HCT116 (cell line): ENCODE measurements at regions not wholly inside any gene's neighbourhood (a gene's known extent, or its start where the extent isn't known, plus 50 kb on each side); places are given as distances from the start of the nearest gene placed in this dataset.

Experiments used
- ATAC-seq: fragments of 200-7000 bp; cut with Tn5 transposase; 2 replicates; pipeline ENCODE4 v1.9.1; 2020; ENCODE audit warnings: mild to moderate bottlenecking, moderate library complexity
- BruUV-seq: library from RNA; stranded (reverse); fragments of 400-500 nt; replicated peaks from 2 replicates; lab custom pipeline; 2021; lab: Mats Ljungman, UMichigan
- CTCF ChIA-PET: fragments of 300-600 bp; sonication (Branson Sonifier 250); formaldehyde crosslinking; loops from one replicate; lab custom pipeline; 2021; ENCODE audit warnings: antibody characterized with exemption; lab: Charles Lee
- POLR2A ChIA-PET: fragments of 300-600, 350-600 bp; sonication (Branson Sonifier 250); formaldehyde crosslinking; loops from one replicate; lab custom pipeline; 2021; ENCODE audit warnings: antibody characterized with exemption; lab: Charles Lee
- RAD21 ChIA-PET, 2 experiments: fragments of 300-600 bp; sonication (Branson Sonifier 250); formaldehyde crosslinking; loops; one replicate each; lab custom pipeline; 2023; ENCODE audit warnings: low total read pairs in 2 of 2; ENCODE audit not compliant: uncharacterized antibody in 2 of 2, unreplicated experiment in 2 of 2, low non-redundant PET in 1 of 2; lab: Charles Lee
- DNase-seq: peaks from one replicate; pipeline ENCODE4 v3.0.0-alpha.2; 2010; ENCODE audit warnings: low read depth, low spot score
- H2AFZ ChIP-seq: fragments of 200-600 bp; shearing (Covaris generic), sonication (generic); 2 replicates; pipeline ENCODE4 v1.6.1; 2017; ENCODE audit warnings: low read depth, mixed run types, mixed read lengths, antibody characterized with exemption, low read length; ENCODE audit not compliant: poor library complexity, severe bottlenecking
- H3K27ac ChIP-seq: 2 replicates; pipeline ENCODE4 v1.5.1; 2012; ENCODE audit warnings: low read depth, low read length
- H3K27me3 ChIP-seq: fragments of 200-600 bp; sonication (generic); 2 replicates; pipeline ENCODE4 v1.6.1; 2016; ENCODE audit warnings: mixed run types, low read length, mixed read lengths; ENCODE audit not compliant: insufficient read depth
- H3K36me3 ChIP-seq, 2 experiments: fragments of 200-500 bp in 1 of 2; fragments of 200-600 bp in 1 of 2; sonication (Bioruptor generic) in 1 of 2; sonication (generic) in 1 of 2; 2 replicates each; pipeline versions ENCODE4 v1.5.1 to v1.6.1; 2014 to 2016; ENCODE audit warnings: low read length in 2 of 2, inconsistent platforms in 1 of 2, mixed read lengths in 1 of 2, mixed run types in 1 of 2; ENCODE audit not compliant: insufficient read depth in 2 of 2, control insufficient read depth in 1 of 2
- H3K4me1 ChIP-seq, 2 experiments: fragments of 200-600 bp in 1 of 2; sonication (generic) in 1 of 2; 2 replicates each; pipeline versions ENCODE4 v1.5.1 to v1.6.1; 2012 to 2017; ENCODE audit warnings: low read length in 2 of 2, inconsistent platforms in 1 of 2, mild to moderate bottlenecking in 1 of 2, mixed read lengths in 1 of 2, mixed run types in 1 of 2, moderate library complexity in 1 of 2; ENCODE audit not compliant: insufficient read depth in 2 of 2, control insufficient read depth in 1 of 2
- H3K4me2 ChIP-seq: fragments of 200-600 bp; sonication (generic); 2 replicates; pipeline ENCODE4 v1.6.1; 2017; ENCODE audit warnings: mixed run types, low read length, mixed read lengths
- H3K4me3 ChIP-seq, 2 experiments: fragments of 200-600 bp in 1 of 2; sonication (generic) in 1 of 2; replicated peaks in 1 of 2; 2 replicates each; pipeline ENCODE4 v1.5.1; 2011 to 2016; ENCODE audit warnings: low read length in 2 of 2, control low read depth in 1 of 2, low read depth in 1 of 2, mild to moderate bottlenecking in 1 of 2, mixed read lengths in 1 of 2, mixed run types in 1 of 2
- H3K79me2 ChIP-seq: fragments of 200-600 bp; sonication (generic); 2 replicates; pipeline ENCODE4 v1.6.1; 2017; ENCODE audit warnings: mild to moderate bottlenecking, mixed run types, low read length, moderate library complexity, mixed read lengths; ENCODE audit not compliant: insufficient read depth
- H3K9ac ChIP-seq: fragments of 200-600 bp; sonication (generic); 2 replicates; pipeline ENCODE4 v1.6.1; 2016; ENCODE audit warnings: low read length, mixed read lengths
- H3K9me2 ChIP-seq: fragments of 200-600 bp; sonication (generic), shearing (Covaris generic); 2 replicates; pipeline ENCODE4 v1.6.1; 2017; ENCODE audit warnings: mixed run types, mild to moderate bottlenecking, moderate library complexity; ENCODE audit not compliant: insufficient read depth
- H3K9me3 ChIP-seq, 2 experiments: fragments of 200-500 bp in 1 of 2; fragments of 200-600 bp in 1 of 2; sonication (Bioruptor generic) in 1 of 2; sonication (generic) in 1 of 2; 2 replicates each; pipeline ENCODE4 v1.6.1; 2014 to 2017; ENCODE audit warnings: low read length in 2 of 2, mixed read lengths in 2 of 2, inconsistent platforms in 1 of 2, low read depth in 1 of 2, mild to moderate bottlenecking in 1 of 2, mixed run types in 1 of 2, moderate library complexity in 1 of 2; ENCODE audit not compliant: control insufficient read depth in 1 of 2, insufficient read depth in 1 of 2
- H4K20me1 ChIP-seq: fragments of 200-600 bp; sonication (generic), shearing (Covaris generic); 2 replicates; pipeline ENCODE4 v1.6.1; 2017; ENCODE audit warnings: mixed run types, mild to moderate bottlenecking, moderate library complexity; ENCODE audit not compliant: insufficient read depth
- CBX3 ChIP-seq: IDR thresholded peaks from 2 replicates; pipeline ENCODE4 v1.6.1; 2012; ENCODE audit warnings: low read depth
- EGR1 ChIP-seq: IDR thresholded peaks from 2 replicates; pipeline ENCODE4 v1.6.1; 2012; ENCODE audit warnings: low read depth
- EZH2 ChIP-seq: fragments of 200-600 bp; sonication (generic); IDR thresholded peaks from 2 replicates; pipeline ENCODE4 v1.6.1; 2017; ENCODE audit warnings: antibody characterized with exemption, mixed run types
- EZH2phosphoT487 ChIP-seq: fragments of 200-600 bp; IDR thresholded peaks from 2 replicates; pipeline ENCODE4 v1.6.1; 2018; ENCODE audit warnings: antibody characterized with exemption, borderline replicate concordance
- SRF ChIP-seq: IDR thresholded peaks from 2 replicates; pipeline ENCODE4 v1.6.1; 2012; ENCODE audit warnings: low read depth
- intact Hi-C: fragments of 100-400 bp; cut with micrococcal nuclease; formaldehyde crosslinking; loops from 2 replicates; pipeline ENCODE4 v1.10.0; 2022
- TF ChIP-seq, protein P1 (sequence below): IDR thresholded peaks from 2 replicates; pipeline ENCODE4 v1.6.1; 2012
- TF ChIP-seq, protein P2 (sequence below), 3 experiments: fragments of 200-600 bp in 1 of 3; sonication (generic) in 1 of 3; IDR thresholded peaks in 2 of 3; conservative IDR thresholded peaks in 1 of 3; 2 replicates each; pipeline ENCODE4 v1.5.1; 2012 to 2017; ENCODE audit warnings: low read depth in 2 of 3, low read length in 2 of 3, antibody characterized with exemption in 1 of 3, borderline replicate concordance in 1 of 3, control low read depth in 1 of 3, mild to moderate bottlenecking in 1 of 3, mixed read lengths in 1 of 3, mixed run types in 1 of 3, moderate library complexity in 1 of 3; ENCODE audit not compliant: insufficient read depth in 1 of 3

DNA sequence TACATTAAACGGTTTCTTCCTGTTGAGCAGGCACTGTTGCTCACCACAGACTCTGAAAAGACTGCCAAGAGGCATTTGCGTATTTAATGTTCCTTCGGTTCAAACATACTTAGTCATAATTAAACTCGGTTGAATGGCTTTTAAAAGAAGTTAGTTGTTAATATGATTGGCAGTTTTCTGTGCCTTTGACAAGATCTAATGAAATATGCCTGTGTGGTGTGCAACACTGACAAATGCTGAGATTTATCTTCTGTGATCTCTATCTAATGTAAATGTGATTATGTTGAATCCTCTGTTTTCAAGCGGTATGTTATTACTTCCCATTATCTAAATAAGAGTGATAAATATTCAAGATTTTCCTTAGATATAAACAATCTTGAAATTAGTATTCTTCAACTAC, 1046.6 kb downstream of the CDH8 start:
- Histone ChIP-seq H3K27me3 (no peaks in the 10 kb centered on the region), H3K9me2 (no peaks in the 10 kb centered on the region), H2AFZ (no peak overlapping the region), H3K4me1 (no peaks in the 10 kb centered on the region), H3K9me3 (peaks cover 6 to 28% of the 10 kb centered on the region in 2 experiments; a peak in 2 of 4 replicates), H3K27ac (no peak overlapping the region), H3K9ac (no peak overlapping the region)
- ChIA-PET CTCF (no interaction called here), POLR2A (no interaction called here)
- intact Hi-C loops, result no loop called here
- BruUV-seq, result no TSS peak
- ATAC-seq, result no peak
- TF ChIP-seq, protein P1, sequence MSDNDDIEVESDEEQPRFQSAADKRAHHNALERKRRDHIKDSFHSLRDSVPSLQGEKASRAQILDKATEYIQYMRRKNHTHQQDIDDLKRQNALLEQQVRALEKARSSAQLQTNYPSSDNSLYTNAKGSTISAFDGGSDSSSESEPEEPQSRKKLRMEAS, result no peak
- TF ChIP-seq SRF (no peak), EZH2phosphoT487 (no peak), CBX3 (no peak)
- TF ChIP-seq, protein P2, sequence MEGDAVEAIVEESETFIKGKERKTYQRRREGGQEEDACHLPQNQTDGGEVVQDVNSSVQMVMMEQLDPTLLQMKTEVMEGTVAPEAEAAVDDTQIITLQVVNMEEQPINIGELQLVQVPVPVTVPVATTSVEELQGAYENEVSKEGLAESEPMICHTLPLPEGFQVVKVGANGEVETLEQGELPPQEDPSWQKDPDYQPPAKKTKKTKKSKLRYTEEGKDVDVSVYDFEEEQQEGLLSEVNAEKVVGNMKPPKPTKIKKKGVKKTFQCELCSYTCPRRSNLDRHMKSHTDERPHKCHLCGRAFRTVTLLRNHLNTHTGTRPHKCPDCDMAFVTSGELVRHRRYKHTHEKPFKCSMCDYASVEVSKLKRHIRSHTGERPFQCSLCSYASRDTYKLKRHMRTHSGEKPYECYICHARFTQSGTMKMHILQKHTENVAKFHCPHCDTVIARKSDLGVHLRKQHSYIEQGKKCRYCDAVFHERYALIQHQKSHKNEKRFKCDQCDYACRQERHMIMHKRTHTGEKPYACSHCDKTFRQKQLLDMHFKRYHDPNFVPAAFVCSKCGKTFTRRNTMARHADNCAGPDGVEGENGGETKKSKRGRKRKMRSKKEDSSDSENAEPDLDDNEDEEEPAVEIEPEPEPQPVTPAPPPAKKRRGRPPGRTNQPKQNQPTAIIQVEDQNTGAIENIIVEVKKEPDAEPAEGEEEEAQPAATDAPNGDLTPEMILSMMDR (IDR thresholded peaks at IDR 0.05 in 2 of 3, conservative IDR thresholded peaks at IDR 0.05 in 1 of 3; ENCODE audit: borderline replicate concordance in 1 of 3, insufficient read depth in 1 of 3, low read depth in 2 of 3, low read length in 2 of 3), result no peak
- TF ChIP-seq, all 23 proteins: peak for 0
- Histone ChIP-seq H3K79me2 (no peaks in the 10 kb centered on the region), H3K4me3 (no peak overlapping the region), H4K20me1 (no peaks in the 10 kb centered on the region; the same call in 1 of the 2 replicates), H3K4me2 (no peak overlapping the region), H3K36me3 (no peaks in the 10 kb centered on the region)
- no peak for DNase-seq
- RAD21 ChIA-PET, result no interaction called here

DNA sequence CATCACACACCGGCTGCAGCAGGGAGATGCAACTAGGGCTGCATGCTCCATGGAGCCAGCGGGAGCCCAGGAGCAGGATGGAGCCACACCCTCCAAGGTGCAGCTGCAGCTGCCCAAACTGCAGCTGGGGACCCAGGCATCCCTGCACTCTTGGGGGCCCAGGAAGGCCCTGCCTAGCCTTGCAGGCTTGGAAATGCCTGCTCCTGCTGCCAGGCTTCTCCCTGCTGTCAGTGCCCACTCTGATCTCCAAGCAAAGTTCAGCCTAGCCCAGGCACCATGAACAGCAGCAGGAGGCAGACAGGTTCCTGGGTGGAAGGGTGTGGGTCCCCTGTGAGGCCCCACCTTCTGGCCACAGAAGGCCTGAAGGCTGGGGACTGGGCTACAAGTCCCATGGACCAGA, 1057.1 kb downstream of the CDH8 start:
- no peaks in the 10 kb centered on the region for H3K27me3 ChIP-seq
- peaks cover 5 to 26% of the 10 kb centered on the region in 2 experiments; a peak in 2 of 4 replicates for H3K9me3 ChIP-seq
- no peak overlapping the region for H3K27ac ChIP-seq
- no peak for DNase-seq
- H3K79me2 ChIP-seq, result no peaks in the 10 kb centered on the region
- no TSS peak for BruUV-seq
- no peaks in the 10 kb centered on the region for H4K20me1 ChIP-seq
- ChIA-PET CTCF (no interaction called here), POLR2A (no interaction called here), RAD21 (no interaction called here)
- H3K4me1 ChIP-seq, result no peaks in the 10 kb centered on the region
- no peak for TF ChIP-seq EZH2
- TF ChIP-seq EGR1, result no peak
- TF ChIP-seq, protein P1, result no peak
- H3K9me2 ChIP-seq, result no peaks in the 10 kb centered on the region
- no peak overlapping the region for H3K4me2 ChIP-seq
- H3K36me3 ChIP-seq, result no peaks in the 10 kb centered on the region
- no peak for ATAC-seq
- no peak overlapping the region for H2AFZ ChIP-seq
- no peak overlapping the region for H3K9ac ChIP-seq
- no peak overlapping the region for H3K4me3 ChIP-seq
- intact Hi-C loops, result no loop called here
